ENCODE measurements at regions not wholly inside any gene's neighbourhood (a gene's known extent, or its start where the extent isn't known, plus 50 kb on each side); places are given as distances from the start of the nearest gene placed in this dataset.

DNA sequence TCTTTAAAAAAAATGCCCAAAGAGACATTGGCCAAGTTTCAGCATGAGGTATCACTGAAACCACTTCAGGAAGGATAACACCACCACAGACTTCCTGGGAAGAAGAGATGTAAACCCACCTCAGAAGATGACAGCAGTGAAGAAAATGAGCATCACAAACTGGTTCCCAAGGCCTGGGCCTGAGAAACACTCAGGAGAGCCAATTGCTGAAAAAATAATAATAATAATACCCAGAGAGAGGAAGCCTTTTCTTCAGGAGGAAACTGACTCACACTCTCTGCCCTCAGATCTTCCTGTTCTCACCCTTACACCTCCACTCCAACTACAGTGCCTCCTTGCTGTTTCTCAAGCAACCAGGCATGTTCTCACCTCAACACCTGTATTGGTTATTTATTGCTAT lies 68.1 kb upstream of the MAFB start:
- DNase-seq (ENCODE audit: extremely low read depth in 1 of 4, low spot score in 3 of 4), result no peak
- Histone ChIP-seq H3K27me3 (ENCODE audit: control insufficient read depth in 2 of 2, insufficient read depth in 2 of 2, low read length in 2 of 2) (no peaks in the 10 kb centered on the region), H3K79me2 (ENCODE audit: control insufficient read depth, insufficient read depth, low read length) (no peaks in the 10 kb centered on the region), H3K27ac (ENCODE audit: extremely low read depth, low read depth, low read length) (no peak overlapping the region), H3K4me3 (no peak overlapping the region), H3K9me3 (replicated peaks; ENCODE audit: control insufficient read depth, insufficient read depth, low read depth, low read length) (no peaks in the 10 kb centered on the region), H3K36me3 (ENCODE audit: control insufficient read depth, insufficient read depth, low read length) (no peaks in the 10 kb centered on the region), H2AFZ (ENCODE audit: low read depth, low read length) (no peak overlapping the region), H3K9ac (ENCODE audit: insufficient read depth in 1 of 2, low read depth in 2 of 2, low read length in 2 of 2) (no peak overlapping the region), H3K4me2 (ENCODE audit: insufficient read depth, low read length) (no peak overlapping the region), H4K20me1 (replicated peaks; ENCODE audit: control insufficient read depth, insufficient read depth, low read length) (no peaks in the 10 kb centered on the region), H3K4me1 (replicated peaks in 1 of 2; ENCODE audit: control insufficient read depth in 2 of 2, insufficient read depth in 2 of 2, low read length in 2 of 2) (no peaks in the 10 kb centered on the region), H3K9me1 (ENCODE audit: control insufficient read depth, insufficient read depth, low read length) (no peaks in the 10 kb centered on the region)
- no TSS peak for BruUV-seq (replicated peaks)
- in situ Hi-C loops (cut with MboI) (no loop called here), intact Hi-C loops (cut with micrococcal nuclease) (no loop called here)
- ATAC-seq, result no peak
- ChIA-PET POLR2A (interaction anchor here (1.0 kb wide), 1 partner anchor 11 kb away, joined by 3 read pairs; no protein-coding TSS in a partner anchor), CTCF (ENCODE audit: low intra/inter-chr PET ratio) (no interaction called here)
- no peak for FAIRE-seq
- TF ChIP-seq, protein P1, sequence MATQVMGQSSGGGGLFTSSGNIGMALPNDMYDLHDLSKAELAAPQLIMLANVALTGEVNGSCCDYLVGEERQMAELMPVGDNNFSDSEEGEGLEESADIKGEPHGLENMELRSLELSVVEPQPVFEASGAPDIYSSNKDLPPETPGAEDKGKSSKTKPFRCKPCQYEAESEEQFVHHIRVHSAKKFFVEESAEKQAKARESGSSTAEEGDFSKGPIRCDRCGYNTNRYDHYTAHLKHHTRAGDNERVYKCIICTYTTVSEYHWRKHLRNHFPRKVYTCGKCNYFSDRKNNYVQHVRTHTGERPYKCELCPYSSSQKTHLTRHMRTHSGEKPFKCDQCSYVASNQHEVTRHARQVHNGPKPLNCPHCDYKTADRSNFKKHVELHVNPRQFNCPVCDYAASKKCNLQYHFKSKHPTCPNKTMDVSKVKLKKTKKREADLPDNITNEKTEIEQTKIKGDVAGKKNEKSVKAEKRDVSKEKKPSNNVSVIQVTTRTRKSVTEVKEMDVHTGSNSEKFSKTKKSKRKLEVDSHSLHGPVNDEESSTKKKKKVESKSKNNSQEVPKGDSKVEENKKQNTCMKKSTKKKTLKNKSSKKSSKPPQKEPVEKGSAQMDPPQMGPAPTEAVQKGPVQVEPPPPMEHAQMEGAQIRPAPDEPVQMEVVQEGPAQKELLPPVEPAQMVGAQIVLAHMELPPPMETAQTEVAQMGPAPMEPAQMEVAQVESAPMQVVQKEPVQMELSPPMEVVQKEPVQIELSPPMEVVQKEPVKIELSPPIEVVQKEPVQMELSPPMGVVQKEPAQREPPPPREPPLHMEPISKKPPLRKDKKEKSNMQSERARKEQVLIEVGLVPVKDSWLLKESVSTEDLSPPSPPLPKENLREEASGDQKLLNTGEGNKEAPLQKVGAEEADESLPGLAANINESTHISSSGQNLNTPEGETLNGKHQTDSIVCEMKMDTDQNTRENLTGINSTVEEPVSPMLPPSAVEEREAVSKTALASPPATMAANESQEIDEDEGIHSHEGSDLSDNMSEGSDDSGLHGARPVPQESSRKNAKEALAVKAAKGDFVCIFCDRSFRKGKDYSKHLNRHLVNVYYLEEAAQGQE (IDR thresholded peaks at IDR 0.05; ENCODE audit: borderline replicate concordance), result no peak
- TF ChIP-seq, protein P1 (CRISPR knock-in tag; IDR thresholded peaks at IDR 0.05; ENCODE audit: low read depth), result no peak
- TF ChIP-seq SRF (CRISPR knock-in tag; IDR thresholded peaks at IDR 0.05), result no peak
- TF ChIP-seq, protein P2, sequence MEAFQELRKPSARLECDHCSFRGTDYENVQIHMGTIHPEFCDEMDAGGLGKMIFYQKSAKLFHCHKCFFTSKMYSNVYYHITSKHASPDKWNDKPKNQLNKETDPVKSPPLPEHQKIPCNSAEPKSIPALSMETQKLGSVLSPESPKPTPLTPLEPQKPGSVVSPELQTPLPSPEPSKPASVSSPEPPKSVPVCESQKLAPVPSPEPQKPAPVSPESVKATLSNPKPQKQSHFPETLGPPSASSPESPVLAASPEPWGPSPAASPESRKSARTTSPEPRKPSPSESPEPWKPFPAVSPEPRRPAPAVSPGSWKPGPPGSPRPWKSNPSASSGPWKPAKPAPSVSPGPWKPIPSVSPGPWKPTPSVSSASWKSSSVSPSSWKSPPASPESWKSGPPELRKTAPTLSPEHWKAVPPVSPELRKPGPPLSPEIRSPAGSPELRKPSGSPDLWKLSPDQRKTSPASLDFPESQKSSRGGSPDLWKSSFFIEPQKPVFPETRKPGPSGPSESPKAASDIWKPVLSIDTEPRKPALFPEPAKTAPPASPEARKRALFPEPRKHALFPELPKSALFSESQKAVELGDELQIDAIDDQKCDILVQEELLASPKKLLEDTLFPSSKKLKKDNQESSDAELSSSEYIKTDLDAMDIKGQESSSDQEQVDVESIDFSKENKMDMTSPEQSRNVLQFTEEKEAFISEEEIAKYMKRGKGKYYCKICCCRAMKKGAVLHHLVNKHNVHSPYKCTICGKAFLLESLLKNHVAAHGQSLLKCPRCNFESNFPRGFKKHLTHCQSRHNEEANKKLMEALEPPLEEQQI (IDR thresholded peaks at IDR 0.05), result no peak
- TF ChIP-seq, protein P3, sequence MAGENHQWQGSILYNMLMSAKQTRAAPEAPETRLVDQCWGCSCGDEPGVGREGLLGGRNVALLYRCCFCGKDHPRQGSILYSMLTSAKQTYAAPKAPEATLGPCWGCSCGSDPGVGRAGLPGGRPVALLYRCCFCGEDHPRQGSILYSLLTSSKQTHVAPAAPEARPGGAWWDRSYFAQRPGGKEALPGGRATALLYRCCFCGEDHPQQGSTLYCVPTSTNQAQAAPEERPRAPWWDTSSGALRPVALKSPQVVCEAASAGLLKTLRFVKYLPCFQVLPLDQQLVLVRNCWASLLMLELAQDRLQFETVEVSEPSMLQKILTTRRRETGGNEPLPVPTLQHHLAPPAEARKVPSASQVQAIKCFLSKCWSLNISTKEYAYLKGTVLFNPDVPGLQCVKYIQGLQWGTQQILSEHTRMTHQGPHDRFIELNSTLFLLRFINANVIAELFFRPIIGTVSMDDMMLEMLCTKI (IDR thresholded peaks at IDR 0.05; ENCODE audit: partially characterized antibody), result no peak
- TF ChIP-seq RBM39 (optimal IDR thresholded peaks at IDR 0.05; ENCODE audit: low read depth, low read length), result no peak
- TF ChIP-seq BACH1 (tag; IDR thresholded peaks at IDR 0.05), result no peak
- TF ChIP-seq SIX5 (IDR thresholded peaks at IDR 0.05; ENCODE audit: borderline replicate concordance in 1 of 2, insufficient read depth in 1 of 2, low read depth in 1 of 2, low read length in 2 of 2), result no peak
- TF ChIP-seq MCM5 (IDR thresholded peaks at IDR 0.05; ENCODE audit: low read depth), result no peak

Measured in K562 (cell line).